ENCODE measurements at regions not wholly inside any gene's neighbourhood (a gene's known extent, or its start where the extent isn't known, plus 50 kb on each side); places are given as distances from the start of the nearest gene placed in this dataset.

DNA sequence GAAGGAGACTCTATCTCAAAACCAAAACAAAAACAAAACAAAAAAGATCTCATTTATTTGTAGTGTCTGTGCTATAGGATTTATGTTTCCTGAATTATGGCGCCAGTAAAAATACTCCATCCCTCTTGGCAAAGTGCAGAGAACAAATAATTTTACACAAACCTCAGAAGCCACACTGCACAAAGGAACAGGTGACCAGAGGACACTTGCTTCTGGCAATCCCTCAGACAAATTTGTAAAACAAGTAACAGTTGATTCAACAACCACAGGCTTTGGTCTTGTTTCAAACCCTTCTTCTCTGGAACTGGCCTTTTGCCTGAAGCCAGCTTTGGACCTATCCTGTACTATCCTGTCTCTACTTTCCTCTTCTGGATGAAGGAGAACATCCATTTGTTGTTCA is 502.1 kb downstream of the DMAC1 start:
- WGBS: 85% methylated on average over 1 of the region's 1 CpG
- Histone ChIP-seq H3K4me1 (no peaks in the 10 kb centered on the region), H3K4me3 (no peak overlapping the region), H3K27ac (no peak overlapping the region), H3K27me3 (no peaks in the 10 kb centered on the region), H3K36me3 (no peaks in the 10 kb centered on the region), H3K9me3 (no peaks in the 10 kb centered on the region)
- TF ChIP-seq, protein P1, sequence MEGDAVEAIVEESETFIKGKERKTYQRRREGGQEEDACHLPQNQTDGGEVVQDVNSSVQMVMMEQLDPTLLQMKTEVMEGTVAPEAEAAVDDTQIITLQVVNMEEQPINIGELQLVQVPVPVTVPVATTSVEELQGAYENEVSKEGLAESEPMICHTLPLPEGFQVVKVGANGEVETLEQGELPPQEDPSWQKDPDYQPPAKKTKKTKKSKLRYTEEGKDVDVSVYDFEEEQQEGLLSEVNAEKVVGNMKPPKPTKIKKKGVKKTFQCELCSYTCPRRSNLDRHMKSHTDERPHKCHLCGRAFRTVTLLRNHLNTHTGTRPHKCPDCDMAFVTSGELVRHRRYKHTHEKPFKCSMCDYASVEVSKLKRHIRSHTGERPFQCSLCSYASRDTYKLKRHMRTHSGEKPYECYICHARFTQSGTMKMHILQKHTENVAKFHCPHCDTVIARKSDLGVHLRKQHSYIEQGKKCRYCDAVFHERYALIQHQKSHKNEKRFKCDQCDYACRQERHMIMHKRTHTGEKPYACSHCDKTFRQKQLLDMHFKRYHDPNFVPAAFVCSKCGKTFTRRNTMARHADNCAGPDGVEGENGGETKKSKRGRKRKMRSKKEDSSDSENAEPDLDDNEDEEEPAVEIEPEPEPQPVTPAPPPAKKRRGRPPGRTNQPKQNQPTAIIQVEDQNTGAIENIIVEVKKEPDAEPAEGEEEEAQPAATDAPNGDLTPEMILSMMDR (IDR thresholded peaks at IDR 0.05): no peak
- TF ChIP-seq EP300 (IDR thresholded peaks at IDR 0.05) (no peak), POLR2A (IDR thresholded peaks at IDR 0.05) (no peak)
- no peak for DNase-seq (ENCODE audit: low spot score in 2 of 2)

DNA sequence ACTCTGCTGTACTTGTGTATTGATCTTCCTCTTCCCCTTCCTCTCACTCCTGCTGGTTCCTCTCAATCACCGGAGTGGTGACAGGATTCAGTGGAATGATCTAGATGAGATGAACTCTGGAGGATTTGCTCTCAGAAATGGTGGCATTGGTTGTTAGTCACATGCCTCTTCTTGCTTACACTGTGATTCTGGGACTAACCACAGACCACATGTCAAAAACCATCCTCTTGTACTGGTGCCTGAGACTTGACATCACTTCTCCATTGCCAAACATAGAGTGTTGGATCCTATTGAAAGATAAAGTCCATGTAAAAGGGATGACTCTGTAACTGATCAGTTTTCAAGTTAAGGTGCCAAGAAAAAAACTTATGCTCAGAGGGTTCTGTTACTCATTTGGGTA is 506.5 kb downstream of the DMAC1 start:
- no peak for DNase-seq (ENCODE audit: low spot score in 2 of 2)
- TF ChIP-seq EP300 (IDR thresholded peaks at IDR 0.05): no peak
- no peak for TF ChIP-seq POLR2AphosphoS5 (IDR thresholded peaks at IDR 0.05)
- Histone ChIP-seq H3K9me3 (no peaks in the 10 kb centered on the region), H3K27me3 (no peaks in the 10 kb centered on the region), H3K36me3 (no peaks in the 10 kb centered on the region), H3K4me3 (no peak overlapping the region), H3K4me1 (no peaks in the 10 kb centered on the region), H3K27ac (no peak overlapping the region)
- 75% methylated on average over 1 of the region's 1 CpG for WGBS

DNA sequence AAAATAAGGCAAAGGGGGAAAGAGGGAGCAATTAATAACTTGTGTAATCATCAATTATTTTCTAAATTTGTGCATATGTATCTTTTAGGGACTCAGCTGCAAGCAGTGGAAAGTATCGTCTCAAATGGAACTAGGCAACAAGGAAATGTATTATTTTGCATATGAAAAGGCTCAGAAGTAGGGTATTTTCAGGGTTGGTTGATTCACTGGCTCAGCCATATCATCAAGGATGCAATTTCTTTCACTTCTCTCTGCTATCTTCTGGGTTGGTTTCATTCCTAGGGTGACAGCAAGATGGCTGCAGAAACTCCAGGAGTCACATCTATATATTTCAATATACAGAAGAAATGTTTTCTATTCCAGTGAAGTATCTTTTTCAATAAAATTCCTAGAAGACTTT is 509.8 kb downstream of the DMAC1 start:
- WGBS: 64% methylated on average over 1 of the region's 1 CpG
- TF ChIP-seq POLR2A (IDR thresholded peaks at IDR 0.05) (no peak), EP300 (IDR thresholded peaks at IDR 0.05) (no peak), POLR2AphosphoS5 (IDR thresholded peaks at IDR 0.05) (no peak)
- TF ChIP-seq, protein P1 (IDR thresholded peaks at IDR 0.05): no peak
- Histone ChIP-seq H3K4me1 (no peaks in the 10 kb centered on the region), H3K36me3 (no peaks in the 10 kb centered on the region), H3K27ac (no peak overlapping the region), H3K27me3 (peaks cover 3% of the 10 kb centered on the region), H3K4me3 (no peak overlapping the region), H3K9me3 (no peaks in the 10 kb centered on the region)
- DNase-seq (ENCODE audit: low spot score in 2 of 2): no peak

DNA sequence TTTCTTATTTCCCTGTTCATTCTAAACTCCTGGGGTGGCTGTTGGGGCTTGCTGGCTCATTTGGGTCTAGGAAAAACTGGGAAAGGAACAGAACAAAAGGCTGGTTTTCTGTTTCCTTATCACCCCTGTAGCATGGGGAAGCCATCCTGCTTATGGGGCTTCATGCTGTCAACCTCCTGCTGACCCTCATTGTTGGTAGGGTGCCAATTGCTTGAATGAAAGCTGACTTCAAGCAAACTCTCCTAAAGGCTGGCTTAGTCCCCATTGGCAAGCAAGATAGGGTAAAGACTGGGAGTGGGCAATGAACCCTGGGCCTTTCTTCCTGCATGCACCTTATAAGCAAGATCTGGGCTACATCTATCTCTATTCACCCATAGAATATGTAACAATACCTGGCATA is 511.6 kb downstream of the DMAC1 start:
- no peaks in the 10 kb centered on the region for H3K4me1 ChIP-seq
- peaks cover 3% of the 10 kb centered on the region for H3K27me3 ChIP-seq
- no peak overlapping the region for H3K4me3 ChIP-seq
- no peak for DNase-seq (ENCODE audit: low spot score in 2 of 2)
- no peaks in the 10 kb centered on the region for H3K36me3 ChIP-seq
- TF ChIP-seq, protein P1 (IDR thresholded peaks at IDR 0.05): no peak
- no peak for TF ChIP-seq POLR2A (IDR thresholded peaks at IDR 0.05)
- no peak for TF ChIP-seq POLR2AphosphoS5 (IDR thresholded peaks at IDR 0.05)
- TF ChIP-seq EP300 (IDR thresholded peaks at IDR 0.05): no peak
- H3K9me3 ChIP-seq: no peaks in the 10 kb centered on the region
- no peak overlapping the region for H3K27ac ChIP-seq

DNA sequence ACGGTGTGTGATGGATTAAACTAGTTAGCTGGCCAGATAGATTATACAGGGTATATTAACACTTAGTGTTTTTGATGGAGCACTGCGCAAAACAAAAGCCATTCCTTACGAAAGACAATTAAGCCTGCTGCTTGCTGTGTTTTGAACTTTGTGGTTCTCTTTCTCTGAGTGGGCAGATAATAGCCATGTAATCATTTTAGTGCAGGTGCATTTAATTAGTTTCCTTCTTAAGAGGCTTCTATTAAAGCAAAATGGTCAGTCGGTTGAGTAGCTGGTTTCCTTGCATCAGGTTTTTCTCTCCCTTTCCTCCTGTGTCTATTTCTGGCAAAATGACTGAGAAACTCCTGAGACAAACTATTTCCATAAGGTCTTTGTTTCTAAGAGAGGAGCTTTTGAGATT is 512.5 kb downstream of the DMAC1 start:
- Histone ChIP-seq H3K9me3 (no peaks in the 10 kb centered on the region), H3K4me3 (no peak overlapping the region), H3K27ac (no peak overlapping the region), H3K27me3 (peaks cover 3% of the 10 kb centered on the region), H3K36me3 (no peaks in the 10 kb centered on the region), H3K4me1 (no peaks in the 10 kb centered on the region)
- no peak for DNase-seq (ENCODE audit: low spot score in 2 of 2)
- WGBS: 69% methylated on average over 4 of the region's 4 CpGs
- TF ChIP-seq POLR2AphosphoS5 (IDR thresholded peaks at IDR 0.05) (no peak), POLR2A (IDR thresholded peaks at IDR 0.05) (no peak), EP300 (IDR thresholded peaks at IDR 0.05) (no peak)
- TF ChIP-seq, protein P1 (IDR thresholded peaks at IDR 0.05): no peak

DNA sequence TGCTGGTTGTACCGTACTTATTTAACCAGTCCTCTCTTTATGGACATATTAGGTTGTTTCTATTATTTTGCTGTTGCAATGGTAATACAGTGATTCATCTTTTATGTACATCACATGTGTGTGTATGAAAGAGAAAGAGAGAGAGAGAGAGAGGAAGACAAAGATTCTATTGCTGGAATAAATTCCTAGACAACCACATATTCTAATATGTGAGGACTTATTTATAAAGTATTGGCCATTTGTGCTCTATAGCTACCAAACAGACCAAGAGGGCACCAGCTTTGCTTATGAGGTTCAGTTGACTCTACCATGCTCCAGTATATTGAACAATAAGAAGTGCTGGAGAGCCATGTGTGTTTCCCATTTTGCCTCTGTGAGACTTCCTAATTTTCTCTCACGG is 513.5 kb downstream of the DMAC1 start:
- TF ChIP-seq POLR2AphosphoS5 (IDR thresholded peaks at IDR 0.05): no peak
- no peak for TF ChIP-seq POLR2A (IDR thresholded peaks at IDR 0.05)
- TF ChIP-seq EP300 (IDR thresholded peaks at IDR 0.05): no peak
- 60% methylated on average over 2 of the region's 2 CpGs for WGBS

More for the DNA sequence above, 513.5 kb downstream of the DMAC1 start:
- no peaks in the 10 kb centered on the region for H3K9me3 ChIP-seq
- no peak overlapping the region for H3K4me3 ChIP-seq
- no peak for DNase-seq (ENCODE audit: low spot score in 2 of 2)
- H3K27me3 ChIP-seq: peaks cover 3% of the 10 kb centered on the region
- no peak overlapping the region for H3K27ac ChIP-seq
- no peaks in the 10 kb centered on the region for H3K4me1 ChIP-seq
- H3K36me3 ChIP-seq: no peaks in the 10 kb centered on the region
